ENCODE measurements at regions not wholly inside any gene's neighbourhood (a gene's known extent, or its start where the extent isn't known, plus 50 kb on each side); places are given as distances from the start of the nearest gene placed in this dataset.
"Not testable (repeated sequence)": the region's sequence is repeated elsewhere in the genome, so short reads cannot be mapped to it uniquely, and the experiment has no call there.

- Histone ChIP-seq H3K4me1 (no peaks in the 10 kb centered on the region), H3K27ac (no peak overlapping the region), H3K27me3 (no peaks in the 10 kb centered on the region), H3K36me3 (no peaks in the 10 kb centered on the region), H3K4me3 (no peak overlapping the region), H3K9me3 (no peaks in the 10 kb centered on the region)
- WGBS, 2 donors, result 83 to 84% methylated on average over 22 to 27 of the region's 27 CpGs
- no peak for DNase-seq
- no peak for ATAC-seq (ENCODE audit: low FRiP score in 2 of 2)
- TF ChIP-seq CTCF (IDR thresholded peaks at IDR 0.05), result no peak
- TF ChIP-seq POLR2AphosphoS5 (IDR thresholded peaks at IDR 0.05), result no peak
- TF ChIP-seq POLR2A (IDR thresholded peaks at IDR 0.05), result no peak
- no peak for TF ChIP-seq EP300 (IDR thresholded peaks at IDR 0.05)
These were observed 77.2 kb upstream of the IRX4 start for GRCh38 chr5:1959725-1960581.

- Histone ChIP-seq H3K4me1 (no peaks in the 10 kb centered on the region), H3K36me3 (no peaks in the 10 kb centered on the region), H3K27me3 (no peaks in the 10 kb centered on the region), H3K9me3 (no peaks in the 10 kb centered on the region), H3K27ac (no peak overlapping the region), H3K4me3 (no peak overlapping the region)
- TF ChIP-seq EP300 (IDR thresholded peaks at IDR 0.05), result no peak
- TF ChIP-seq POLR2A (IDR thresholded peaks at IDR 0.05), result no peak
- DNase-seq (no peak), ATAC-seq (ENCODE audit: low FRiP score in 2 of 2) (no peak)
- 82 to 85% methylated on average over 6 to 7 of the region's 7 CpGs for WGBS, 2 donors
These were observed 76.5 kb upstream of the IRX4 start for GRCh38 chr5:1959231-1959630.

- Histone ChIP-seq H3K4me1 (no peaks in the 10 kb centered on the region), H3K9me3 (no peaks in the 10 kb centered on the region), H3K36me3 (no peaks in the 10 kb centered on the region), H3K27ac (no peak overlapping the region), H3K27me3 (no peaks in the 10 kb centered on the region), H3K4me3 (no peak overlapping the region)
- WGBS, 2 donors, result 87% methylated on average over 12 to 17 of the region's 17 CpGs
- ATAC-seq (ENCODE audit: low FRiP score in 2 of 2), result no peak
- no peak for TF ChIP-seq CTCF (IDR thresholded peaks at IDR 0.05)
- TF ChIP-seq EP300 (IDR thresholded peaks at IDR 0.05), result no peak
- no peak for TF ChIP-seq POLR2A (IDR thresholded peaks at IDR 0.05)
- TF ChIP-seq POLR2AphosphoS5 (IDR thresholded peaks at IDR 0.05), result no peak
- no peak for DNase-seq
These were observed 75.7 kb upstream of the IRX4 start for GRCh38 chr5:1958211-1959010.

GRCh38 chr5:1955586-1955985 is 72.9 kb upstream of the IRX4 start:
- Histone ChIP-seq H3K4me3 (no peak overlapping the region), H3K27me3 (no peaks in the 10 kb centered on the region), H3K27ac (no peak overlapping the region), H3K9me3 (no peaks in the 10 kb centered on the region), H3K4me1 (no peaks in the 10 kb centered on the region), H3K36me3 (no peaks in the 10 kb centered on the region)
- DNase-seq (no peak), ATAC-seq (ENCODE audit: low FRiP score in 2 of 2) (no peak)
- 91 to 92% methylated on average over 6 of the region's 6 CpGs for WGBS, 2 donors
- no peak for TF ChIP-seq POLR2A (IDR thresholded peaks at IDR 0.05)
- no peak for TF ChIP-seq CTCF (IDR thresholded peaks at IDR 0.05)
- TF ChIP-seq POLR2AphosphoS5 (IDR thresholded peaks at IDR 0.05), result no peak
- no peak for TF ChIP-seq EP300 (IDR thresholded peaks at IDR 0.05)

GRCh38 chr5:1953710-1954109 is 71.0 kb upstream of the IRX4 start:
- H3K36me3 ChIP-seq; H3K27ac ChIP-seq; H3K4me1 ChIP-seq; H3K4me3 ChIP-seq; ATAC-seq (ENCODE audit: low FRiP score in 2 of 2); H3K27me3 ChIP-seq; DNase-seq; H3K9me3 ChIP-seq: not testable (repeated sequence)
- WGBS, 2 donors, result 79 to 94% methylated on average over 3 to 5 of the region's 5 CpGs
